Heart left ventricle (tissue), 13 donors: ENCODE measurements at regions not wholly inside any gene's neighbourhood (a gene's known extent, or its start where the extent isn't known, plus 50 kb on each side); places are given as distances from the start of the nearest gene placed in this dataset.

ENCODE experiments used
- CTCF ChIP-seq, 12 donors: fragments of 200-600 bp; sonication (generic) in 4 of 12; IDR thresholded peaks; one replicate each; pipeline versions ENCODE4 v1.5.0 to v1.8.0; 2018 to 2022; ENCODE audit warnings: antibody characterized with exemption in 12 of 12, mild to moderate bottlenecking in 5 of 12
- POLR2A ChIP-seq, 2 donors: fragments of 450-650 bp; IDR thresholded peaks; one replicate each; pipeline ENCODE4 v1.6.1; 2017; ENCODE audit warnings: antibody characterized with exemption in 2 of 2, mild to moderate bottlenecking in 2 of 2, moderate library complexity in 2 of 2
- donor health status: ischemic (EF 13 %, LVEDD 7.1; RV severe dilation, severe dysfunction).
- donor health status: DM: no; HTN: yes; CAD: no.
- donor health status: DM: no; HTN: no; CAD: no.
- donor health status: ischemic (EF 25% LVEDD 6.9; RV normal size, moderate dysfunction).
- donor health status: ischemic (EF 25% LVEDD 5.7; RV mildly dilated, moderate dysfunction).
- donor health status: ischemic (EF 35%, LVEDD 5.7; RV mildly dilated, moderate dysfunction).
- donor health status: nonischemic (EF 11% LVEDD 7.7; RV severe dilation, severe dysfunction).
- donor health status: DM: yes; HTN: yes; CAD: no.
- donor health status: PGD.
- donor health status: ischemic (EF 29% LVEDD 5.4; RV normal size, mild dysfunction).
- donor health status: nonischemic (EF 23%, LVEDD 6.1; RV moderate dilation, normal function).

GRCh38 chr3:14290631-14291385 lies 111.6 kb upstream of the SLC6A6 start:
- TF ChIP-seq CTCF (IDR thresholded peaks at IDR 0.05) (no peak), POLR2A (IDR thresholded peaks at IDR 0.05) (no peak)
